Stimulated activated CD4-positive, alpha-beta T cell treated with anti-CD3 and anti-CD28 coated beads, Interleukin-4, amount 100 ng/mL, for 4 hours (primary cell): ENCODE measurements at regions not wholly inside any gene's neighbourhood (a gene's known extent, or its start where the extent isn't known, plus 50 kb on each side); places are given as distances from the start of the nearest gene placed in this dataset.

Experiments used
- DNase-seq, 2 experiments: peaks; one replicate each; pipeline ENCODE4 v3.0.0-alpha.2; 2020

- no peak for DNase-seq
These were observed 59.9 kb upstream of the ITGA4 start for GRCh38 chr2:181397331-181397730.

DNA sequence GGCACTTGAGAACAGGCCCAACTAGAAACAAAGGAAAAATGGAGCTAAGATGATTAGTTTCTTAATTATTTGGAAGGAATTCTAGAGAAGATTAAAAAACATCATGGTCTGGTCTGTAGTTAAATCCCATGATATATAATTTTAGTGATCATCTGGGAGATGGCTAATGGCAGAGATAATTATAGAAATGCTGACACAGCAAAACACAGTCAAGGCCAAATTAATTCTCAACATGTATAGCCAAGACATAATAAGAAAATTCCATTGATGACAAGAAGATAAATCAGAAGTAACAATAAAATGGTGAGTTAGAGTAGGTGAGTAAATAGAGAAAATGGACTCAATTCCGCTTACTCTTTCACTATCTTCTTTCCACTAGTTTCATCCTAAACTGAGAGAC, 59.2 kb upstream of the ITGA4 start:
- no peak for DNase-seq

- no peak for DNase-seq
These were observed 58.2 kb upstream of the ITGA4 start for GRCh38 chr2:181399027-181399426.

GRCh38 chr2:181404472-181404871, 52.7 kb upstream of the ITGA4 start:
- no peak for DNase-seq

GRCh38 chr2:181407171-181407570, 50.0 kb upstream of the ITGA4 start:
- DNase-seq = no peak
